Testis (tissue), 2 donors: ENCODE measurements at regions not wholly inside any gene's neighbourhood (a gene's known extent, or its start where the extent isn't known, plus 50 kb on each side); places are given as distances from the start of the nearest gene placed in this dataset.

Source experiments
- DNase-seq: peaks from one replicate; pipeline ENCODE4 v3.0.0-alpha.2; 2019
- H3K27ac ChIP-seq, 2 donors: fragments of 200-600 bp; sonication (generic); one replicate each; pipeline ENCODE4 v1.5.1; 2019
- H3K27me3 ChIP-seq: fragments of 200-600 bp; sonication (generic); one replicate; pipeline ENCODE4 v1.5.1; 2019
- H3K36me3 ChIP-seq: fragments of 200-600 bp; sonication (generic); one replicate; pipeline ENCODE4 v1.5.1; 2017; ENCODE audit warnings: low read depth; ENCODE audit errors: missing control alignments
- H3K4me1 ChIP-seq: fragments of 200-600 bp; sonication (generic); one replicate; pipeline ENCODE4 v1.5.1; 2019
- H3K4me3 ChIP-seq, 2 donors: fragments of 200-600 bp; sonication (generic); one replicate each; pipeline ENCODE4 v1.5.1; 2017 to 2019
- H3K9me3 ChIP-seq: fragments of 200-600 bp; sonication (generic); one replicate; pipeline ENCODE4 v1.5.1; 2017
- POLR2A ChIP-seq: fragments of 450-650 bp; IDR thresholded peaks from one replicate; pipeline ENCODE4 v1.6.1; 2017; ENCODE audit warnings: antibody characterized with exemption, mild to moderate bottlenecking, moderate library complexity
- WGBS, 2 donors: methylation state at CpG; one replicate each; pipeline ENCODE4 v1.1.5; 2018; 5-methylcytosine and 5-hydroxymethylcytosine counted together
- intact Hi-C: fragments of 100-400 bp; cut with DNase I; formaldehyde crosslinking; loops from one replicate; pipeline ENCODE4 v1.15.1; 2023; ENCODE audit warnings: low total_unique reads
- TF ChIP-seq, protein P1 (sequence below), 3 experiments: fragments of 450-650 bp in 2 of 3; fragments of 200-600 bp in 1 of 3; sonication (generic) in 1 of 3; IDR thresholded peaks; one replicate each; pipeline ENCODE4 v1.5.1; 2016 to 2019; ENCODE audit warnings: antibody characterized with exemption in 3 of 3, mild to moderate bottlenecking in 2 of 3, moderate library complexity in 1 of 3

DNA sequence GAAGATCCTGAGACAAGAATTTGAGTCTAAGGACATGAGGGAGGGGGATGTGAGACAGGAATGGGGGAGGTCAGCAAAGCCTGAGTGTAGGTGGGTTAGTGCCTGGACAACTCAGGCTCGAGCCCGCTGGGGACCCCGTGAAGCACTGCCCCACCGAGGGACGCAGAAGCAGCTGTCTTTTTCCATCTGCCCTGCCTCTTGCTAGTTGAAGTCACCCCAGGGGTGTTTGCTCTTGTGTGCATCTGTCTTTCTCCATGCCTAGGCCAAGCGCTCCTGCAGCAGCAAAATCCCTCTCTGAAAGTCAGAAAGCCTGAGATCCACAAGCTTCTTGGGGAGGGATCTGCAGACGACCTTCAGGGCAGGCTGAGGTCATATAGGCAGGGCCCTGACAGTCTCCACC lies 79.0 kb upstream of the CELF2 start:
- no peaks in the 10 kb centered on the region for H3K4me1 ChIP-seq
- no peaks in the 10 kb centered on the region for H3K36me3 ChIP-seq
- no peak overlapping the region for H3K27ac ChIP-seq
- WGBS, 2 donors = 88 to 98% methylated on average over 5 to 7 of the region's 7 CpGs
- intact Hi-C loops = no loop called here
- no peak overlapping the region for H3K4me3 ChIP-seq
- H3K9me3 ChIP-seq = no peaks in the 10 kb centered on the region
- TF ChIP-seq, protein P1, sequence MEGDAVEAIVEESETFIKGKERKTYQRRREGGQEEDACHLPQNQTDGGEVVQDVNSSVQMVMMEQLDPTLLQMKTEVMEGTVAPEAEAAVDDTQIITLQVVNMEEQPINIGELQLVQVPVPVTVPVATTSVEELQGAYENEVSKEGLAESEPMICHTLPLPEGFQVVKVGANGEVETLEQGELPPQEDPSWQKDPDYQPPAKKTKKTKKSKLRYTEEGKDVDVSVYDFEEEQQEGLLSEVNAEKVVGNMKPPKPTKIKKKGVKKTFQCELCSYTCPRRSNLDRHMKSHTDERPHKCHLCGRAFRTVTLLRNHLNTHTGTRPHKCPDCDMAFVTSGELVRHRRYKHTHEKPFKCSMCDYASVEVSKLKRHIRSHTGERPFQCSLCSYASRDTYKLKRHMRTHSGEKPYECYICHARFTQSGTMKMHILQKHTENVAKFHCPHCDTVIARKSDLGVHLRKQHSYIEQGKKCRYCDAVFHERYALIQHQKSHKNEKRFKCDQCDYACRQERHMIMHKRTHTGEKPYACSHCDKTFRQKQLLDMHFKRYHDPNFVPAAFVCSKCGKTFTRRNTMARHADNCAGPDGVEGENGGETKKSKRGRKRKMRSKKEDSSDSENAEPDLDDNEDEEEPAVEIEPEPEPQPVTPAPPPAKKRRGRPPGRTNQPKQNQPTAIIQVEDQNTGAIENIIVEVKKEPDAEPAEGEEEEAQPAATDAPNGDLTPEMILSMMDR (IDR thresholded peaks at IDR 0.05) = no peak
- TF ChIP-seq POLR2A = no peak
- DNase-seq = no peak
- H3K27me3 ChIP-seq = no peaks in the 10 kb centered on the region

DNA sequence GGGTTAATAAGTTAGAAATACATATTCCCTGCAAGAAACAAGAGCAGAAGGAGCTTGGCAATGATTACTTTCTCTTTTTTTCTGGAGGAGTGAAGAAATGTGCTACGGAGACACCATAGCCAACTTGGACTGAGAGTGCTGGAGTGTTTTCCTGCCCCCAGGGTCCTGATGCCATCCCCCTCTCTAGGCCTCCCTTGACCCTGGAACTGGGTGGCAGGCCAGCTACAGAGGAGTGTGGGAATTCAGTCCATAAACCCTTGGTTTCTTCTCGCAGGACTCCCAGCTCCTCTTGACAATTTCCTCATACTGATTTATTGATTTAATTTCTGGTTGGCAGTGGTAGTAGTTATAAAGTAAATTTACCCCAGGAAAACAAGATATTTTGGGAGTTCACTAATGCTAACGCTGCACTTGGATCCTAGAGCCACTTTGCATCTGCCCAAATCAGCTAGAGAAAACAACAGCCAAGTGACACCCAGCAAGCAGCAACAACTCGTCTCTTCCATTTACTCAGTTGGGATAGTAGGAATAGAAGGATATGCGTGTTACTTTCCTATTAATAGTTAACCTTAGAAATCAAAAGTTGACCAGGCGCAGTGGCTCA lies 76.4 kb upstream of the CELF2 start:
- Histone ChIP-seq H3K9me3 (no peaks in the 10 kb centered on the region), H3K27me3 (no peaks in the 10 kb centered on the region), H3K36me3 (no peaks in the 10 kb centered on the region), H3K4me3 (no peak overlapping the region), H3K27ac (no peak overlapping the region), H3K4me1 (no peaks in the 10 kb centered on the region)
- no peak for TF ChIP-seq POLR2A
- TF ChIP-seq, protein P1 (IDR thresholded peaks at IDR 0.05) = no peak
- intact Hi-C loops = no loop called here
- no peak for DNase-seq
- 75 to 76% methylated on average over 6 of the region's 6 CpGs for WGBS, 2 donors

DNA sequence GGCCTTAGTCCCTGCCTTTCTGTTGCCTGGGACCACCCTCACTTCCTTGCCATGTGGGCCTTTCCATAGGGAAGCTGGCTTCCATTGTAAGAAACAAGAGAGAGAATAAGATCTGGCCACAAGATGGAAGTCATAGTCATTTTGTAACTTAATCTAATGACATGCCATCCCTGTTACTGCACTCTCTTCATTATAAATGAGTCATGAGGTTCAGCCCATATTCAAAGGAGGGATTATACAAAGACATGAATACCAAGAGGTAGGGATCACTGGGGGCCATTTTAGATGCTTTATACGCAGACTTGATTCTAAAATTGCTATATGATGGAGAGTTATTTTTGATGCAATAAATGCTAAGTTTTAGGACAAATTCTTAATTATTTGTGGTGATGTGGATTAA lies 75.2 kb upstream of the CELF2 start:
- TF ChIP-seq POLR2A = no peak
- TF ChIP-seq, protein P1 (IDR thresholded peaks at IDR 0.05) = no peak
- Histone ChIP-seq H3K9me3 (no peaks in the 10 kb centered on the region), H3K27me3 (no peaks in the 10 kb centered on the region), H3K4me3 (no peak overlapping the region), H3K4me1 (no peaks in the 10 kb centered on the region), H3K36me3 (no peaks in the 10 kb centered on the region), H3K27ac (no peak overlapping the region)
- intact Hi-C loops = no loop called here
- no peak for DNase-seq
- WGBS, 2 donors = 100% methylated on average over 1 of the region's 1 CpG

DNA sequence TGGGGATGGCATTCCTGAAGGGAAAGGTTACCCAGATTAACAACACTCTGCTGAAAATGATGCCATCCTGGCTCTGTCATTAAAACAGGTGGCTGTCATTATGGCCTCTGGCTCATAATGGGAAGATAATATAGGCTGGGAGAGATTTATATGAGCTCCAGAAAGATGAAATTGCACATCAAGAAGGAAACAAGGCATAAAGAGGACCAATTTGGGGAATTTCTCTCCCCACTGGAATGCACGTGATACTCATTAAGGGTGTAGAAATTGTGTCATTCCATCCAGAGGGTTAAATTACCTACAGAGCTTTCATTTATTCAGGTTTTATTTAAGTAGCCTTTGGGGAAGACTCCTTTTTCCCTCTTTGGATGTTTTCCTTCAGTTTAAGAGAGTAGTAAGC lies 71.6 kb upstream of the CELF2 start:
- Histone ChIP-seq H3K36me3 (no peaks in the 10 kb centered on the region), H3K9me3 (no peaks in the 10 kb centered on the region), H3K27me3 (no peaks in the 10 kb centered on the region), H3K4me1 (no peaks in the 10 kb centered on the region), H3K4me3 (no peak overlapping the region), H3K27ac (no peak overlapping the region)
- no peak for DNase-seq
- TF ChIP-seq POLR2A = no peak
- TF ChIP-seq, protein P1 (IDR thresholded peaks at IDR 0.05) = no peak
- intact Hi-C loops = no loop called here
- 94 to 97% methylated on average over 1 of the region's 1 CpG for WGBS, 2 donors

DNA sequence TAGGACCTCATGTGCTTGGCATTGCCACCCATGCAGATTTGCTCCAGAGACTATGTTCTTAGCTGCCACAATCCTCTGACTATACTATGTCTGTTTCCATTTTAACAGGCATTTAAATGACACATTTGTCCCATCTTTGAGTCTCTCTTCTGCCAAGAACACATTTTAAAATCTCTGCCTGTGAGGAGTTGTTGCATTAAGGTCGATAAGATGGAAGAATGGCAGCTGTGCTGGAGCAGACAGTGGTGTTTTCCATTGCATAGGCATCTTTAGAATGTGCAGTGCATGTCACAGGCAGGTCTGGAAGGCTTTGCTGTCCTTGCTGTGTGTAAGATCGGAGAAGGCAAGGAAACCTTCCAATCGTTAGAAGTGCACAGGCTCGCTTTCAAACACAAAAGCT lies 70.9 kb upstream of the CELF2 start:
- no peaks in the 10 kb centered on the region for H3K9me3 ChIP-seq
- 76% methylated on average over 4 of the region's 4 CpGs for WGBS, 2 donors
- no peak for DNase-seq
- H3K27me3 ChIP-seq = no peaks in the 10 kb centered on the region
- intact Hi-C loops = no loop called here
- H3K4me3 ChIP-seq = no peak overlapping the region
- TF ChIP-seq POLR2A = no peak
- TF ChIP-seq, protein P1 (IDR thresholded peaks at IDR 0.05) = no peak
- H3K27ac ChIP-seq = no peak overlapping the region
- H3K36me3 ChIP-seq = no peaks in the 10 kb centered on the region
- no peaks in the 10 kb centered on the region for H3K4me1 ChIP-seq
